ENCODE measurements at regions not wholly inside any gene's neighbourhood (a gene's known extent, or its start where the extent isn't known, plus 50 kb on each side); places are given as distances from the start of the nearest gene placed in this dataset.

- no peak for TF ChIP-seq BACH2 (CRISPR knock-in tag; IDR thresholded peaks at IDR 0.05; ENCODE audit: borderline replicate concordance)
- TF ChIP-seq OSR1 (CRISPR knock-in tag; IDR thresholded peaks at IDR 0.05): no peak
- TF ChIP-seq TCF4 (CRISPR knock-in tag; IDR thresholded peaks at IDR 0.05; ENCODE audit: borderline replicate concordance): no peak
- no peak for TF ChIP-seq ZC3H10 (CRISPR knock-in tag; IDR thresholded peaks at IDR 0.05)
- no peak for TF ChIP-seq ZNF8 (CRISPR knock-in tag; IDR thresholded peaks at IDR 0.05)
- TF ChIP-seq CSDC2 (CRISPR knock-in tag; IDR thresholded peaks at IDR 0.05): no peak
- no peak for TF ChIP-seq ZFP3 (CRISPR knock-in tag; IDR thresholded peaks at IDR 0.05)
- TF ChIP-seq, protein P1, sequence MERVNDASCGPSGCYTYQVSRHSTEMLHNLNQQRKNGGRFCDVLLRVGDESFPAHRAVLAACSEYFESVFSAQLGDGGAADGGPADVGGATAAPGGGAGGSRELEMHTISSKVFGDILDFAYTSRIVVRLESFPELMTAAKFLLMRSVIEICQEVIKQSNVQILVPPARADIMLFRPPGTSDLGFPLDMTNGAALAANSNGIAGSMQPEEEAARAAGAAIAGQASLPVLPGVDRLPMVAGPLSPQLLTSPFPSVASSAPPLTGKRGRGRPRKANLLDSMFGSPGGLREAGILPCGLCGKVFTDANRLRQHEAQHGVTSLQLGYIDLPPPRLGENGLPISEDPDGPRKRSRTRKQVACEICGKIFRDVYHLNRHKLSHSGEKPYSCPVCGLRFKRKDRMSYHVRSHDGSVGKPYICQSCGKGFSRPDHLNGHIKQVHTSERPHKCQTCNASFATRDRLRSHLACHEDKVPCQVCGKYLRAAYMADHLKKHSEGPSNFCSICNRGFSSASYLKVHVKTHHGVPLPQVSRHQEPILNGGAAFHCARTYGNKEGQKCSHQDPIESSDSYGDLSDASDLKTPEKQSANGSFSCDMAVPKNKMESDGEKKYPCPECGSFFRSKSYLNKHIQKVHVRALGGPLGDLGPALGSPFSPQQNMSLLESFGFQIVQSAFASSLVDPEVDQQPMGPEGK (CRISPR knock-in tag; IDR thresholded peaks at IDR 0.05; ENCODE audit: borderline replicate concordance): no peak
- no peak for TF ChIP-seq ESRRG (CRISPR knock-in tag; IDR thresholded peaks at IDR 0.05)
- no peak for TF ChIP-seq CSRNP3 (CRISPR knock-in tag; IDR thresholded peaks at IDR 0.05)
- TF ChIP-seq TSHZ2 (CRISPR knock-in tag; IDR thresholded peaks at IDR 0.05): no peak
- no peak for TF ChIP-seq ZNF70 (CRISPR knock-in tag; IDR thresholded peaks at IDR 0.05)
- TF ChIP-seq, protein P2, sequence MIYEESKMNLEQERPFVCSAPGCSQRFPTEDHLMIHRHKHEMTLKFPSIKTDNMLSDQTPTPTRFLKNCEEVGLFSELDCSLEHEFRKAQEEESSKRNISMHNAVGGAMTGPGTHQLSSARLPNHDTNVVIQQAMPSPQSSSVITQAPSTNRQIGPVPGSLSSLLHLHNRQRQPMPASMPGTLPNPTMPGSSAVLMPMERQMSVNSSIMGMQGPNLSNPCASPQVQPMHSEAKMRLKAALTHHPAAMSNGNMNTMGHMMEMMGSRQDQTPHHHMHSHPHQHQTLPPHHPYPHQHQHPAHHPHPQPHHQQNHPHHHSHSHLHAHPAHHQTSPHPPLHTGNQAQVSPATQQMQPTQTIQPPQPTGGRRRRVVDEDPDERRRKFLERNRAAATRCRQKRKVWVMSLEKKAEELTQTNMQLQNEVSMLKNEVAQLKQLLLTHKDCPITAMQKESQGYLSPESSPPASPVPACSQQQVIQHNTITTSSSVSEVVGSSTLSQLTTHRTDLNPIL (CRISPR knock-in tag; IDR thresholded peaks at IDR 0.05; ENCODE audit: low read depth): no peak
- no peak for ATAC-seq
Measured at GRCh38 chr12:112568641-112569040, 149.9 kb downstream of the PTPN11 start.

DNA sequence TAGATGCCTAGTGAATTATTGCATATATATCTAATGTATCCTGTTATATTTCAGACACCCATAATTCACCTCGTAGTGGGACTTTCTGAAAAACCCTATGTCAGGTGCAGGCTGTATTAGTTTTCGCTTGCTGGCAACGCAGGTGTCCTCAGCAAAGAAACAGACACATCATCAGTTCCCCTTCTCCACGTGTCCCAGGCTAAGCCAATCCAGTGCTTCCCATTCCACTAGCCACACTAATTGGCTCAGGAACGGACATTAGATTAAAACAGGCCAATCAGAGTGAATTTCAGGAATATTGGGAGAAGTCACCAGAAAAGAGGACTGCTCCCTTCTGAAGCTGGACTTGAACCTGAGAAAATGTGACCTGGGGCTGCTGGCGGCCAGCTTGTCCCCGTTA, 151.3 kb downstream of the PTPN11 start:
- ATAC-seq: no peak
- no peak for TF ChIP-seq ZNF70 (CRISPR knock-in tag; IDR thresholded peaks at IDR 0.05)
- TF ChIP-seq, protein P2 (CRISPR knock-in tag; IDR thresholded peaks at IDR 0.05; ENCODE audit: low read depth): no peak
- TF ChIP-seq ARNTL (CRISPR knock-in tag; IDR thresholded peaks at IDR 0.05; ENCODE audit: borderline replicate concordance, low read depth): no peak
- no peak for TF ChIP-seq POU6F1 (CRISPR knock-in tag; IDR thresholded peaks at IDR 0.05; ENCODE audit: borderline replicate concordance, low read depth)
- no peak for TF ChIP-seq TOX (CRISPR knock-in tag; IDR thresholded peaks at IDR 0.05; ENCODE audit: borderline replicate concordance)
- no peak for TF ChIP-seq TCF4 (CRISPR knock-in tag; IDR thresholded peaks at IDR 0.05; ENCODE audit: borderline replicate concordance)
- TF ChIP-seq, protein P1 (CRISPR knock-in tag; IDR thresholded peaks at IDR 0.05; ENCODE audit: borderline replicate concordance): no peak
- TF ChIP-seq ZC3H10 (CRISPR knock-in tag; IDR thresholded peaks at IDR 0.05): no peak
- TF ChIP-seq BACH2 (CRISPR knock-in tag; IDR thresholded peaks at IDR 0.05; ENCODE audit: borderline replicate concordance): no peak
- TF ChIP-seq ISL1 (CRISPR knock-in tag; IDR thresholded peaks at IDR 0.05): no peak
- TF ChIP-seq SNAI2 (CRISPR knock-in tag; IDR thresholded peaks at IDR 0.05): no peak

All from SK-N-SH treated with all-trans-retinoic acid at 6 μM for 48 hours (cell line).